Panc1 (cell line): ENCODE measurements at regions not wholly inside any gene's neighbourhood (a gene's known extent, or its start where the extent isn't known, plus 50 kb on each side); places are given as distances from the start of the nearest gene placed in this dataset.

Experiments used
- ATAC-seq: fragments of 200-7000 bp; cut with Tn5 transposase; 2 replicates; pipeline ENCODE4 v1.9.1; 2020; ENCODE audit warnings: mild to moderate bottlenecking, moderate library complexity
- BruUV-seq: library from RNA; stranded (reverse); fragments of 400-500 nt; replicated peaks from 2 replicates; lab custom pipeline; 2021; lab: Mats Ljungman, UMichigan
- CTCF ChIA-PET: fragments of 300-600 bp; sonication (Branson Sonifier 250); formaldehyde crosslinking; loops from one replicate; lab custom pipeline; 2022; ENCODE audit warnings: antibody characterized with exemption; lab: Charles Lee
- POLR2A ChIA-PET: fragments of 300-600 bp; sonication (Branson Sonifier 250); formaldehyde crosslinking; loops from one replicate; lab custom pipeline; 2022; ENCODE audit warnings: antibody characterized with exemption; lab: Charles Lee
- DNase-seq: peaks from one replicate; pipeline ENCODE4 v3.0.0-alpha.2; 2010; ENCODE audit warnings: low read depth, low spot score
- H3K27ac ChIP-seq: 2 replicates; pipeline ENCODE4 v1.5.1; 2011; ENCODE audit warnings: mild to moderate bottlenecking, low read length, inconsistent platforms
- H3K27me3 ChIP-seq: fragments of 200-500 bp; sonication (Bioruptor generic); 2 replicates; pipeline ENCODE4 v1.6.0; 2014; ENCODE audit warnings: low read length, inconsistent platforms; ENCODE audit not compliant: control insufficient read depth, insufficient read depth
- H3K36me3 ChIP-seq: fragments of 200-500 bp; sonication (Bioruptor generic); 2 replicates; pipeline ENCODE4 v1.5.1; 2014; ENCODE audit warnings: inconsistent platforms, mild to moderate bottlenecking, low read length, moderate library complexity; ENCODE audit not compliant: control insufficient read depth, insufficient read depth
- H3K4me1 ChIP-seq: 2 replicates; pipeline ENCODE4 v1.5.1; 2011; ENCODE audit warnings: inconsistent platforms, mild to moderate bottlenecking, low read length, moderate library complexity; ENCODE audit not compliant: control insufficient read depth, insufficient read depth
- H3K4me3 ChIP-seq, 2 experiments: 2 replicates each; pipeline ENCODE4 v1.5.1; 2011 to 2012; ENCODE audit warnings: low read depth in 2 of 2, low read length in 2 of 2, mild to moderate bottlenecking in 2 of 2, inconsistent platforms in 1 of 2, moderate library complexity in 1 of 2
- H3K9me3 ChIP-seq: fragments of 200-500 bp; sonication (Bioruptor generic); 2 replicates; pipeline ENCODE4 v1.5.1; 2014; ENCODE audit warnings: low read depth, mild to moderate bottlenecking, inconsistent platforms, low read length, moderate library complexity; ENCODE audit not compliant: control insufficient read depth, insufficient read depth
- CTCF ChIP-seq: fragments of 450-650 bp; IDR thresholded peaks from 2 replicates; pipeline ENCODE4 v1.5.1; 2017; ENCODE audit warnings: mild to moderate bottlenecking
- POLR2AphosphoS5 ChIP-seq: IDR thresholded peaks from 2 replicates; pipeline ENCODE4 v1.6.1; 2012; ENCODE audit warnings: mild to moderate bottlenecking, low read depth, low read length, moderate library complexity
- REST ChIP-seq, 2 experiments: IDR thresholded peaks; 2 replicates each; pipeline ENCODE4 v1.6.1; 2011 to 2012; ENCODE audit warnings: low read depth in 2 of 2, control low read depth in 1 of 2, low read length in 1 of 2, mild to moderate bottlenecking in 1 of 2, moderate library complexity in 1 of 2; ENCODE audit not compliant: insufficient read depth in 1 of 2
- SIN3A ChIP-seq: IDR thresholded peaks from 2 replicates; pipeline ENCODE4 v1.6.1; 2012; ENCODE audit warnings: low read depth, mild to moderate bottlenecking, low read length, moderate library complexity, borderline replicate concordance; ENCODE audit not compliant: insufficient read depth
- TCF7L2 ChIP-seq: IDR thresholded peaks from 2 replicates; pipeline ENCODE4 v1.6.1; 2011; ENCODE audit warnings: mild to moderate bottlenecking, low read depth, low read length, inconsistent platforms
- in situ Hi-C: cut with HindIII; loops from 2 replicates; pipeline ENCODE4 v1.10.0; 2016; ENCODE audit warnings: low sequenced_read_pairs, low pct_unique_long_range_greater_than_20kb
- intact Hi-C: fragments of 100-400 bp; cut with micrococcal nuclease; formaldehyde crosslinking; loops from one replicate; pipeline ENCODE4 v1.10.0; 2022; ENCODE audit not compliant: unreplicated experiment

GRCh38 chr4:1533501-1534064, 127.3 kb upstream of the NKX1-1 start:
- no peak for TF ChIP-seq CTCF
- no peak for TF ChIP-seq SIN3A
- no peak for TF ChIP-seq TCF7L2
- no peak for TF ChIP-seq REST (IDR thresholded peaks at IDR 0.05; ENCODE audit: insufficient read depth in 1 of 2, low read depth in 2 of 2, low read length in 1 of 2)
- no peak for TF ChIP-seq POLR2AphosphoS5
- Histone ChIP-seq H3K27ac (no peak overlapping the region), H3K9me3 (no peaks in the 10 kb centered on the region), H3K36me3 (no peaks in the 10 kb centered on the region), H3K4me3 (no peak overlapping the region), H3K27me3 (no peaks in the 10 kb centered on the region; the same call in 1 of the 2 replicates), H3K4me1 (no peaks in the 10 kb centered on the region)
- ATAC-seq (no peak), DNase-seq (no peak)
- BruUV-seq, result no TSS peak
- POLR2A ChIA-PET, result no interaction called here
- in situ Hi-C loops, result no loop called here
- CTCF ChIA-PET, result no interaction called here
- intact Hi-C loops, result no loop called here

GRCh38 chr4:1532549-1533395, 126.5 kb upstream of the NKX1-1 start:
- ATAC-seq, result no peak
- H3K36me3 ChIP-seq, result no peaks in the 10 kb centered on the region
- H3K27ac ChIP-seq, result no peak overlapping the region
- ChIA-PET POLR2A (no interaction called here), CTCF (no interaction called here)
- H3K4me1 ChIP-seq, result no peaks in the 10 kb centered on the region
- BruUV-seq, result no TSS peak
- H3K9me3 ChIP-seq, result no peaks in the 10 kb centered on the region
- TF ChIP-seq CTCF (no peak), REST (IDR thresholded peaks at IDR 0.05; ENCODE audit: insufficient read depth in 1 of 2, low read depth in 2 of 2, low read length in 1 of 2) (no peak), SIN3A (no peak)
- in situ Hi-C loops, result no loop called here
- no peak for DNase-seq
- no peaks in the 10 kb centered on the region; the same call in none of the 2 replicates for H3K27me3 ChIP-seq
- no peak overlapping the region for H3K4me3 ChIP-seq
- intact Hi-C loops, result no loop called here
